DOHH2 (cell line): ENCODE measurements at regions not wholly inside any gene's neighbourhood (a gene's known extent, or its start where the extent isn't known, plus 50 kb on each side); places are given as distances from the start of the nearest gene placed in this dataset.

ENCODE experiments used
- H3F3A ChIP-seq: fragments of 200-600 bp; sonication (generic), shearing (Covaris generic); 2 replicates; pipeline ENCODE4 v1.6.0; 2016; ENCODE audit warnings: antibody characterized with exemption, mild to moderate bottlenecking; ENCODE audit not compliant: control insufficient read depth, insufficient read depth
- H3K27ac ChIP-seq: fragments of 200-600 bp; sonication (generic); 2 replicates; pipeline ENCODE4 v1.5.1; 2014; ENCODE audit warnings: low read depth, mild to moderate bottlenecking, low read length, moderate library complexity
- H3K27me3 ChIP-seq: fragments of 200-600 bp; sonication (generic); 2 replicates; pipeline ENCODE4 v1.6.1; 2014; ENCODE audit warnings: mild to moderate bottlenecking, low read length, mixed read lengths; ENCODE audit not compliant: control insufficient read depth
- H3K36me3 ChIP-seq: fragments of 200-600 bp; sonication (generic); 2 replicates; pipeline ENCODE4 v1.6.1; 2014; ENCODE audit warnings: mild to moderate bottlenecking, low read length, moderate library complexity, mixed read lengths; ENCODE audit not compliant: control insufficient read depth
- H3K4me1 ChIP-seq: fragments of 200-600 bp; sonication (generic); 2 replicates; pipeline ENCODE4 v1.6.1; 2014; ENCODE audit warnings: mild to moderate bottlenecking, low read length, mixed read lengths; ENCODE audit not compliant: control insufficient read depth
- H3K4me2 ChIP-seq: fragments of 200-600 bp; sonication (generic); 2 replicates; pipeline ENCODE4 v1.6.0; 2014; ENCODE audit warnings: mild to moderate bottlenecking, low read length, moderate library complexity
- H3K4me3 ChIP-seq: fragments of 200-600 bp; sonication (generic); 2 replicates; pipeline ENCODE4 v1.5.1; 2014; ENCODE audit warnings: mild to moderate bottlenecking, low read length, mixed read lengths
- H3K79me2 ChIP-seq: fragments of 200-600 bp; sonication (generic); 2 replicates; pipeline ENCODE4 v1.6.1; 2014; ENCODE audit warnings: mild to moderate bottlenecking, low read length, mixed read lengths; ENCODE audit not compliant: control insufficient read depth
- H3K9me2 ChIP-seq: fragments of 200-600 bp; sonication (generic); replicated peaks from 2 replicates; pipeline ENCODE4 v1.6.1; 2014; ENCODE audit warnings: mild to moderate bottlenecking, low read length, mixed read lengths; ENCODE audit not compliant: control insufficient read depth
- H3K9me3 ChIP-seq: fragments of 200-600 bp; sonication (generic); 2 replicates; pipeline ENCODE4 v1.6.1; 2014; ENCODE audit warnings: antibody characterized with exemption, low read length, mixed read lengths; ENCODE audit not compliant: control insufficient read depth, insufficient read depth
- H4K20me1 ChIP-seq: fragments of 200-600 bp; sonication (generic); 2 replicates; pipeline ENCODE4 v1.6.0; 2014; ENCODE audit warnings: low read depth, mild to moderate bottlenecking, antibody characterized with exemption, low read length, moderate library complexity; ENCODE audit not compliant: control insufficient read depth, insufficient read depth
- EZH2phosphoT487 ChIP-seq: fragments of 200-600 bp; sonication (generic); IDR thresholded peaks from 2 replicates; pipeline ENCODE4 v1.6.1; 2017; ENCODE audit warnings: borderline replicate concordance, mild to moderate bottlenecking, antibody characterized with exemption, low read length, moderate library complexity, mixed read lengths
- TF ChIP-seq, protein P1 (sequence below): fragments of 200-600 bp; sonication (generic); IDR thresholded peaks from one replicate; pipeline ENCODE4 v1.5.1; 2014; ENCODE audit warnings: antibody characterized with exemption, mild to moderate bottlenecking, low read depth, low read length; ENCODE audit not compliant: poor library complexity, severe bottlenecking

DNA sequence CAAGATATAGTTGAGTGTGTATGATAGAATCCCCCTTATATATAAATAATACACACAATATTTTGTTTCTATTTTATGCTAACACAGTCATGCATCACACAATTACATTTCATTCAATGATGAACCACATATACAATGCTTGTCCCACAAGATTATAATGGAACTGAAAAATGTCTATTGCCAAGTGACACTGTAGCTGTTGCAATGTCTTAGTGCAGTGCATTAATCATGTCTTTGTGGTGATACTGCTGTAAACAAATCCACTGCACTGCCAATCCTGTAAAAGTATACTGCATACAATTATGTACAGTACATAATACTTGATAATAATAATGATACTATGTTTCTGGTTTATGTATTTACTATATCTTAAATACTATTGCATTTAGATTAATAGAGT is 512.1 kb upstream of the CNTN3 start:
- no peak overlapping the region for H3K4me3 ChIP-seq
- no peaks in the 10 kb centered on the region; the same call in 1 of the 2 replicates for H3K9me3 ChIP-seq
- H3K4me2 ChIP-seq, result no peak overlapping the region
- H3K9me2 ChIP-seq, result no peaks in the 10 kb centered on the region
- H3K27ac ChIP-seq, result no peak overlapping the region
- no peaks in the 10 kb centered on the region for H3K27me3 ChIP-seq
- no peaks in the 10 kb centered on the region for H3K4me1 ChIP-seq
- H3F3A ChIP-seq, result no peaks in the 10 kb centered on the region
- no peak for TF ChIP-seq EZH2phosphoT487
- TF ChIP-seq, protein P1, sequence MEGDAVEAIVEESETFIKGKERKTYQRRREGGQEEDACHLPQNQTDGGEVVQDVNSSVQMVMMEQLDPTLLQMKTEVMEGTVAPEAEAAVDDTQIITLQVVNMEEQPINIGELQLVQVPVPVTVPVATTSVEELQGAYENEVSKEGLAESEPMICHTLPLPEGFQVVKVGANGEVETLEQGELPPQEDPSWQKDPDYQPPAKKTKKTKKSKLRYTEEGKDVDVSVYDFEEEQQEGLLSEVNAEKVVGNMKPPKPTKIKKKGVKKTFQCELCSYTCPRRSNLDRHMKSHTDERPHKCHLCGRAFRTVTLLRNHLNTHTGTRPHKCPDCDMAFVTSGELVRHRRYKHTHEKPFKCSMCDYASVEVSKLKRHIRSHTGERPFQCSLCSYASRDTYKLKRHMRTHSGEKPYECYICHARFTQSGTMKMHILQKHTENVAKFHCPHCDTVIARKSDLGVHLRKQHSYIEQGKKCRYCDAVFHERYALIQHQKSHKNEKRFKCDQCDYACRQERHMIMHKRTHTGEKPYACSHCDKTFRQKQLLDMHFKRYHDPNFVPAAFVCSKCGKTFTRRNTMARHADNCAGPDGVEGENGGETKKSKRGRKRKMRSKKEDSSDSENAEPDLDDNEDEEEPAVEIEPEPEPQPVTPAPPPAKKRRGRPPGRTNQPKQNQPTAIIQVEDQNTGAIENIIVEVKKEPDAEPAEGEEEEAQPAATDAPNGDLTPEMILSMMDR, result no peak
- H3K79me2 ChIP-seq, result no peaks in the 10 kb centered on the region
- H4K20me1 ChIP-seq, result no peaks in the 10 kb centered on the region
- no peaks in the 10 kb centered on the region for H3K36me3 ChIP-seq

DNA sequence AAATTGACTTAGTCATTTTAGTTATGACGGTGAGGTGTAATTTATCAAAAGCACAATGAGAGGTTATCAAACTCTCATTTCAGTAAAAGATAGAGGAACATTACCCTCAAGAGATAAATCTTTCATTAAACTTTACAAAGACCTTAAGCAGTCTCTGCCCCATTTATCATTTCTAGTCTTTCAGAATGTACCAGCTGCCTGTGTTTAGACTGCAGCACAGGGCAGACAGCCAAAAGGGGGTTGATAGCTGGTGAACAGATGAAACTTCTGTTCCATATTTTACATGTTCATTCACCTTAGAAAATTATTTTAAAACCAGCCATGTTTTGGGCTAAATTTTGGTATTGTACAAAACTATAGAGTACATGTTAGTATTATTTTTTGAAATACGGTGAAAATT is 514.6 kb upstream of the CNTN3 start:
- Histone ChIP-seq H3K27ac (no peak overlapping the region), H3K36me3 (no peaks in the 10 kb centered on the region), H3K27me3 (no peaks in the 10 kb centered on the region), H3K4me3 (no peak overlapping the region), H3K79me2 (no peaks in the 10 kb centered on the region), H4K20me1 (no peaks in the 10 kb centered on the region), H3K4me1 (no peaks in the 10 kb centered on the region), H3F3A (no peaks in the 10 kb centered on the region), H3K9me2 (no peaks in the 10 kb centered on the region), H3K9me3 (no peaks in the 10 kb centered on the region; the same call in 1 of the 2 replicates), H3K4me2 (no peak overlapping the region)
- TF ChIP-seq, protein P1, result no peak
- no peak for TF ChIP-seq EZH2phosphoT487

DNA sequence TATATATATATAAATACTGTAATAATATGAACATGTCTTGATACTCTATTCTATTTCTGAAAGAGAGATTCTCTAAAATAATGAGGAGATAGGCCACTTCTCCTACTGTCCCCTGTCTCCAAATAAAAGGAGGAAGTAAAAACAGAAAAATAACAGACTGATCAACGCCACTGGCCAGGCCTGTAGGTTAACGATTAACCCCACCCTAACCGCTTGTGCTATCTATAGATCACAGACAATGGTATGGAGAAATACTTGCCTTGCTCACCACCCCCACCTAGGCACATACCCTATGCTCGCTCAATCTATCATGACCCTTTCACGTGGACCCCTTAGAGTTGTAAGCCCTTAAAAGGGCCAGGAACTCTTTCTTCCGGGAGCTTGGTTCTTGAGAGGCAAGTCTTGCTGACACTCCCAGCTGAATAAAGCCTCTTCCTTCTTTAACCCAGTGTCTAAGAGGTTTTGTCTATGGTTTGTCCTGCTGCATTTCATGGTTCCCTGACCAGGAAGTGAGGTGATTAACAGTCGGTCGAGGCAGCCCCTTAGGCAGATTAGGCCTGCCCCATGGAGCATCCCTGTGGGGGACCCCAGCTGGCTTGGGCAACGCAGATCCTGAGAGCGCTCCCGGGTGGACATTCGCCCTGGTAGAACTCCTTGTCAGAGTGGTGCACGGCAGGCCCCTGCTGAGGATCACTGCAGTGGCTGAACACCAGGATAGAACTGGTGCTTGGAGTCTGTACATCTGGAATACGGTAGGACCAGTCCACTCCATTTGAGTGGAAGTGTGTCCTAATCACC is 521.8 kb upstream of the CNTN3 start:
- Histone ChIP-seq H3K4me1 (no peaks in the 10 kb centered on the region), H3K4me3 (no peak overlapping the region), H3K27me3 (no peaks in the 10 kb centered on the region), H3K9me2 (no peaks in the 10 kb centered on the region), H3K4me2 (no peak overlapping the region), H4K20me1 (no peaks in the 10 kb centered on the region), H3K79me2 (no peaks in the 10 kb centered on the region), H3K27ac (no peak overlapping the region), H3K9me3 (no peaks in the 10 kb centered on the region; the same call in 1 of the 2 replicates), H3F3A (no peaks in the 10 kb centered on the region), H3K36me3 (no peaks in the 10 kb centered on the region)
- TF ChIP-seq EZH2phosphoT487, result no peak
- TF ChIP-seq, protein P1, result no peak
